ENCODE measurements at regions not wholly inside any gene's neighbourhood (a gene's known extent, or its start where the extent isn't known, plus 50 kb on each side); places are given as distances from the start of the nearest gene placed in this dataset.

- TF ChIP-seq CHD7 (IDR thresholded peaks at IDR 0.05; ENCODE audit: insufficient replicate concordance, low read length) (no peak), NANOG (IDR thresholded peaks at IDR 0.05; ENCODE audit: insufficient read depth, low read depth, low read length, poor library complexity, severe bottlenecking) (no peak), RBBP5 (IDR thresholded peaks at IDR 0.05; ENCODE audit: borderline replicate concordance, low read depth, low read length) (no peak), TBP (IDR thresholded peaks at IDR 0.05; ENCODE audit: low read depth, low read length) (no peak), HDAC2 (IDR thresholded peaks at IDR 0.05; ENCODE audit: borderline replicate concordance in 1 of 2, low read depth in 2 of 2, low read length in 2 of 2) (no peak), BCL11A (IDR thresholded peaks at IDR 0.05; ENCODE audit: low read depth in 2 of 2, low read length in 2 of 2) (no peak), SUZ12 (IDR thresholded peaks at IDR 0.05; ENCODE audit: low read length) (no peak), BACH1 (IDR thresholded peaks at IDR 0.05; ENCODE audit: low read length) (no peak), SAP30 (IDR thresholded peaks at IDR 0.05; ENCODE audit: insufficient read depth, insufficient replicate concordance, low read length) (no peak), ZNF274 (IDR thresholded peaks at IDR 0.05; ENCODE audit: borderline replicate concordance, extremely low read depth, low read length) (no peak), CBX5 (IDR thresholded peaks at IDR 0.05; ENCODE audit: low read depth, low read length) (no peak)
These were observed 131.3 kb upstream of the FMN2 start (continued) for GRCh38 chr1:239960366-239960765.

All from H1 (cell line).